Calu3 (cell line): ENCODE measurements at regions not wholly inside any gene's neighbourhood (a gene's known extent, or its start where the extent isn't known, plus 50 kb on each side); places are given as distances from the start of the nearest gene placed in this dataset.

ENCODE experiments used
- BruUV-seq: library from RNA; stranded (reverse); fragments of 400-500 nt; replicated peaks from 2 replicates; lab custom pipeline; 2021; lab: Mats Ljungman, UMichigan
- CTCF ChIA-PET: fragments of 300-600 bp; sonication (Branson Sonifier 250); formaldehyde crosslinking; loops from one replicate; lab custom pipeline; 2022; ENCODE audit warnings: antibody characterized with exemption; lab: Charles Lee
- DNase-seq: peaks from one replicate; pipeline ENCODE4 v3.0.0; 2022
- H3K27ac Mint-ChIP-seq: one replicate; pipeline ENCODE4 v1.8.0; 2022; ENCODE audit warnings: mixed read lengths; ENCODE audit not compliant: unreplicated experiment
- H3K27me3 Mint-ChIP-seq: one replicate; pipeline ENCODE4 v1.8.0; 2022; ENCODE audit warnings: mixed read lengths; ENCODE audit not compliant: unreplicated experiment
- H3K36me3 Mint-ChIP-seq: one replicate; pipeline ENCODE4 v1.8.0; 2022; ENCODE audit warnings: mild to moderate bottlenecking, moderate library complexity, mixed read lengths; ENCODE audit not compliant: insufficient read depth, unreplicated experiment
- H3K4me1 Mint-ChIP-seq: one replicate; pipeline ENCODE4 v1.8.0; 2022; ENCODE audit warnings: mild to moderate bottlenecking, low read depth, mixed read lengths; ENCODE audit not compliant: unreplicated experiment
- H3K4me3 Mint-ChIP-seq: one replicate; pipeline ENCODE4 v1.8.0; 2022; ENCODE audit warnings: mild to moderate bottlenecking, low read depth, moderate library complexity, mixed read lengths; ENCODE audit not compliant: unreplicated experiment
- H3K9me3 Mint-ChIP-seq: one replicate; pipeline ENCODE4 v1.8.0; 2022; ENCODE audit warnings: low read depth, mixed read lengths; ENCODE audit not compliant: unreplicated experiment
- CTCF ChIP-seq: fragments of 200-600 bp; IDR thresholded peaks from one replicate; pipeline ENCODE4 v1.8.0; 2022; ENCODE audit warnings: antibody characterized with exemption; ENCODE audit not compliant: unreplicated experiment
- intact Hi-C: fragments of 100-400 bp; cut with micrococcal nuclease; formaldehyde crosslinking; loops from one replicate; pipeline ENCODE4 v1.10.0; 2022; ENCODE audit not compliant: unreplicated experiment

DNA sequence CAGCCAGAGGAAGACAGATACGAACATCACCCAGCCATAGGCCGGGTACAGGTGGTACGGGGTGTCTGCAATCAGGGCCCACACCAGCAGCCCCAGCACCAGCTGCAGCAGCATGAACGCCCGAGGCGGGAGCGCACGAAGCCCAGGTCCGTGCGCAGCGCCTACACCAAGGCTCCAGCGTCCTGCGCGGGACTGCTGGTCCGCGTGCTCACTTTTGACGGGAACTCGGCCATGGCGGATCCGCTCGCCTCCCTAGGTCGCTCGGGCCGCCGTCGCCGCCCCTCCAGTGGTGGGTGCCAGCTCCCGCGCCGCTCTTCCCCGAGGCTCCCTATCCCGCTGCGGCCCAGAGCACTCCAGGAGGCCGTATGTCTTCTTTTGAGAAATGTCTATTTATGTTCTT, 181.2 kb upstream of the DIPK2B start:
- no peaks in the 10 kb centered on the region for H3K4me1 Mint-ChIP-seq
- no peaks in the 10 kb centered on the region for H3K36me3 Mint-ChIP-seq
- peaks cover 2% of the 10 kb centered on the region for H3K9me3 Mint-ChIP-seq
- no peaks in the 10 kb centered on the region for H3K27me3 Mint-ChIP-seq
- CTCF ChIA-PET = no interaction called here
- no TSS peak for BruUV-seq
- no peak overlapping the region for H3K4me3 Mint-ChIP-seq
- DNase-seq = no peak
- H3K27ac Mint-ChIP-seq = no peak overlapping the region
- intact Hi-C loops = no loop called here
- TF ChIP-seq CTCF = no peak

- intact Hi-C loops = no loop called here
- H3K9me3 Mint-ChIP-seq = peaks cover 2% of the 10 kb centered on the region
Observed at GRCh38 chrX:45381366-45381765, 180.7 kb upstream of the DIPK2B start.

DNA sequence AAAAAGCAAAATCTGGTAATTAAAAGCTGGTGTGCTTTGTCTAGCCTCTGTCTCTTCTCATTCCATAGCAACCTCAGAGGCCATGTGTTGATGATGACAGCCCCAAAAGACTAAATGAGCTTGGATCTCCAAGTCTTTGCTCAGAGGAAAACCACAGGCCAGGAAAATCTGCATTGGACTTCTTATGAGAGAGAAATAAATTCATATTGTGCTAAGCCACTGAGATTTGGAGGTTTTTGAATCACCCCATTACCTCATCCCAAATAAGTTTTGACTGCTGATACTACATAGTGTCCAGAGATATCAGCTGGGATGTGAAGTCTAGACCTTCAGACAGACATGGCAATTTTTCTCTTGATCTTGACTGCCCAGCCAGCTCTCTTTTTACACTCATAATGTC, 178.6 kb upstream of the DIPK2B start:
- Mint-ChIP-seq H3K9me3 (peaks cover 6% of the 10 kb centered on the region), H3K27me3 (no peaks in the 10 kb centered on the region), H3K27ac (no peak overlapping the region), H3K36me3 (no peaks in the 10 kb centered on the region), H3K4me3 (no peak overlapping the region), H3K4me1 (no peaks in the 10 kb centered on the region)
- CTCF ChIA-PET = no interaction called here
- no peak for TF ChIP-seq CTCF
- no TSS peak for BruUV-seq
- intact Hi-C loops = no loop called here
- DNase-seq = no peak

More at GRCh38 chrX:45381366-45381765, 180.7 kb upstream of the DIPK2B start:
- H3K4me1 Mint-ChIP-seq = no peaks in the 10 kb centered on the region
- no peak for DNase-seq
- H3K27ac Mint-ChIP-seq = no peak overlapping the region
- BruUV-seq = no TSS peak
- no peaks in the 10 kb centered on the region for H3K36me3 Mint-ChIP-seq
- H3K27me3 Mint-ChIP-seq = no peaks in the 10 kb centered on the region
- CTCF ChIA-PET = no interaction called here
- no peak for TF ChIP-seq CTCF
- H3K4me3 Mint-ChIP-seq = no peak overlapping the region

GRCh38 chrX:45372151-45372550, 171.5 kb upstream of the DIPK2B start:
- no TSS peak for BruUV-seq
- DNase-seq = no peak
- H3K36me3 Mint-ChIP-seq = no peaks in the 10 kb centered on the region
- no peaks in the 10 kb centered on the region for H3K27me3 Mint-ChIP-seq
- intact Hi-C loops = no loop called here
- no peaks in the 10 kb centered on the region for H3K4me1 Mint-ChIP-seq
- H3K9me3 Mint-ChIP-seq = peaks cover 17% of the 10 kb centered on the region
- CTCF ChIA-PET = no interaction called here
- TF ChIP-seq CTCF = no peak
- H3K4me3 Mint-ChIP-seq = no peak overlapping the region
- no peak overlapping the region for H3K27ac Mint-ChIP-seq
